ENCODE measurements at regions not wholly inside any gene's neighbourhood (a gene's known extent, or its start where the extent isn't known, plus 50 kb on each side); places are given as distances from the start of the nearest gene placed in this dataset.
A peak's percentile ranks its signal among the peaks of the same experiment; 100 is the strongest.

DNA sequence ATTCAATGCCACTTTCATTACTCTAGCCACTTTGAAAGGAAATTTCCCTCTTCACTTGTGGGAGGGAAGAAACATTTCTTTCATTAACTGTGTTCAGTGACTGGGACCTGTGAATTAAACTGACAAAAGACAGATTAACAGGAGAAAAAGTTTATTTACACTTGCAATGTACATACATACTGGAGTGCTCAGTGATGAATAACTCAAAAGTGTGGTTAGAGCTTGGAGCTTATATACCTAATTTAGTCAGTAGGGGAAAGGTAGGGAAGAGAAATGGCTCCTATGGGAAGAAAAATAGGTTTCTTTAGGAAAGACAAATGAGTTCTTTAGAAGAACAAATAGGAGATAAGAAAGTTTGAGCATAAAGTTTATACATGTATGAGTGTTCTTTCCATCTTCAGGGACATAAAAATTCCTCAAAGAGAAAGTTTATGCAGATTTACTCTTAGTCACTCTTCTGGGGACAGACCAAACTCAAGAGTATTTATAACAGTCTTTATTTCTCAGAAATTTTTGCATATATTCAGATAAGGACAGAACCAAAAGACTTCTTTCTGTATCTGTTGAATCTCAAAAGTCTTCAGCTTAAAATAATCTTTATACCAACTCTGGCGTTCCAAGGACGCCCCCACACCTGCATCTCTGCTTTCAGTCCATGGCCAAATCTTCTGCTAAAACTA, 120.0 kb upstream of the RAI14 start:
- DNase-seq = peak; percentile 53

DNA sequence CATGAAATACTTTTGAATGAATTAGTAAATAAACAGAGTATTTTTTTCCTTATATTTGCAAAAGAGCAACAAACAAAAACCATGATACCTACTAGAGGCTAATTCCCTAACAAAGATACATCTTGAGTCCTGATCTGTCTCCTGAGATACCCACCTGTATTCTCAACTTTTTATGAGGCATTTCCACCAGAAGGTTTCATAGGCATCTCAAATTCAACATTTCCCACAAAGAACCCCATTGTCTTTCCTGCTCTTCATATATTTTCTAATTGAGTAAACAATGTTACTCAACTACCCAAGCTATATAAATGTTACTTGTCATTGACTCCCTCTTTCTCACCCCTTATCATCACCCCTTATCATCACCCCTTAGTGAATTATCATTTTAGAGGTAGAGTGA, 119.4 kb upstream of the RAI14 start:
- no peak for DNase-seq

DNA sequence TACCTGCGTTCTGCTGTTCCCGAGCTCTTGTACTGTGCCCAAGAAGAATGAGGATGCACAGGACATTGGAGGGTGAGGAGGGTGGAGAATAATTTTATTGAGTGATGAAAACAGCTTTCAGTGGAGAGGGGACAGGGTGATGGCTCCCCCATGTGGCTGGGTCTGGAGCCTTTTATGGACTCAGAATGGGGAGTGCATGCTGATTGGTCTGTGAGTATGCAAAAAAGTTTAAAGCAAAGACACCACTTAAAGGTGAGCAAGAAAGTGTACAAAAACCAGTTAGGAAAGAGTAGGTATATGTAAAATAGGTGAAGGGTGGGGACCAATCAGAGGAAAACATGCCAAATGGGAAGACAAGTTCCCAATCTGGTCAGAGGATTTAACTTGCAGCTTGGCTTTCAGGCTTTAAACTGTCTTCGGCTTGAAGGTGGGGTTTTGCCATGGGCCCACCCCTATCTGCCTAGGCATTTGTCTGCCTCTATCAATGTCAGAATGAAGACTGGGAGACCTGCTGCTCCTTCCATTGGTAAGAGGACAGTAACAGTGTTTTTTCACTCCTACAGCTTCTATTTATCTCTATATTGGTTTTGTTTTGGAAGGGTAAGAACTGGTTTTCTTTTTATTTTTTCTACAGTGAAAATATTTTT, 118.0 kb upstream of the RAI14 start:
- DNase-seq = peak; percentile 27

DNA sequence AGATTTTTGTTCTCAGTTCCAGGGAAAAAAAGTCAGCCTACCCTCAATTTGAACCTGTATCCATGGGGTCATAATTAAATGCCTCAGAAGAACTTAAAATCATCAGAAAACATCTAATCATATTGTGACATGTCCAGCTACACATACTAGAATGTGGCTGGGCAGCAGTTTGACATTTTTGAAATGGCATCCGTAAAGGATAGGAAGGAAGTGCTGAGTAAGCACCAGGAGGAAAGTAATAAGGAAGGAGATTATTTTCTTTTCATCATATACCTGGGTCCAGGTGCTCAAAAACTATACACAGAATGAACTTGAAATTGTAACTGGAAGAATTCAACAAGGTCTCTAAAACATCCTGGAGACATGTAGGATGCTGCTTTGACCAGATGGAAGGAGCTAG, 116.9 kb upstream of the RAI14 start:
- DNase-seq = no peak

DNA sequence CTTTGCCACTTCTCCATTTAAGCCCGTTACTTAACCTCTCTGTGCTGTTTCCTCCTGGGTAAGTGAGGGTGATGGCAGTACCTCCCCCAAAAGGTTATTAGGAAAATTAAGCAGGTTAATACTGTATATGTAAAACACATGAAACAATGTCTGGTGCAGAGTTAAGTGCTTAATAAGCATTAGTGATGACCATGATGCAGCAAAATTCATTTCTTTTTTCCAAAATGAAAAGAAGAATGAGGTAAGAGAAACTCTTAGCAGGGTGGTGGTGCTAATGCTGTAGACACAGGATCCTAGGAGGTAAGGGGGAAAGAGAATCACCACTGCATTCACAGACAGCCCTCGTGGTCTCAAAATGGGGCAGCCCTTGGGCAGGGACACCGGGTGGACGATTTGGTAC, 115.1 kb upstream of the RAI14 start:
- no peak for DNase-seq

DNA sequence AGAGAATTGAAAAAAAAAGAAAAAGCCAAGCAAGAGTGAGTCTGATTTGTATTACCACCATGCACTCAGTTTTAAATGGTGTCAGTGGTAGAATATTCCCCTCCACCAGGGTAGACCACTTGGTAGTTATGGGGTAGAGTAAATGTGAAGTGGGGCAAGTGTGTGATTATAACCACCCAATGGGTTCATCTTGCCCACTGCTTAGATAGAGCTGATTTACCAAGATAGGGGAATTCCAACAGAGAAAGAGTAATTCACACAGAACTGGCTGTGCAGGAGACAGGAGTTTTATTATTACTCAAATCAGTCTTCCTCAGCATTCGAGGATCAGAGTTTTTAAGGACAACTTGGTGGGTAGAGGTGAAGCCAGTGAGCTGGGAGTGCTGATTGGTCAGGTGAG, 113.3 kb upstream of the RAI14 start:
- DNase-seq = no peak

DNA sequence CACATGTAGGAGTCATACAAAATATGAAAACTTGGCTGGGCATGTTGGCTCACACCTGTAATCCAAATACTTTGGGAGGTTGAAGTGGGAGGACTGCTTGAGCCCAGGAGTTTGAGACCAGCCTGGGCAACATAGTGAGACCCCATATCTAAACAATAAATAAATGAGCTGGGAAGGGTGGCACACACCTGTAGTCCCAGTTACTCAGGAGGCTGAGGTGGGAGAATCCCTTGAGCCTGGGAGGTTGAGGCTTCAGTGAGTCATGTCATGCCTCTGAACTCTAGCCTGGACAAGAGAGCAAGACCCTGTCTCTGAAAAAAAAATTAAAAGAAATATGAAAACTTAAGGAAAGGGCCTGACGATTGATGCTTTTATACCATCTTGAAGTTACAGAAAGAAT, 112.4 kb upstream of the RAI14 start:
- DNase-seq = no peak

DNA sequence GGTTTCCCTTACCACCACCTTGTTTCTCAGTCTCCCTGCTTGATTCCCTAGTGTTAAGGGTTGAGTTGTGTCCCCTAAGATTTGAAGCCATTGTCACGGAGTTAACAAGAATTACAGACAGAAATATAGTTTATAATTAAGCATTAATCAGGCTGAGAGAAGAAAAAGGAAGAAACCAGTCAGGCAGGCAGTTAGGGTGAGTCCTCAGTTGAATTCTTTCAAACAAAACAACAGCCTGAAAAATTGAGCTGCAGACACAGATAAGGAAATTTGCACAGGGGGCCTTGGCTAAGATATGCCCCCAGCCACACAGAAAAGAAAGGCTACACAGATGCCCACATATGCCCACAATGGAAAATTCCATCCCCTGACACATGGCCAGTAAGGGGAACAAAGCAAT, 111.7 kb upstream of the RAI14 start:
- DNase-seq = no peak

DNA sequence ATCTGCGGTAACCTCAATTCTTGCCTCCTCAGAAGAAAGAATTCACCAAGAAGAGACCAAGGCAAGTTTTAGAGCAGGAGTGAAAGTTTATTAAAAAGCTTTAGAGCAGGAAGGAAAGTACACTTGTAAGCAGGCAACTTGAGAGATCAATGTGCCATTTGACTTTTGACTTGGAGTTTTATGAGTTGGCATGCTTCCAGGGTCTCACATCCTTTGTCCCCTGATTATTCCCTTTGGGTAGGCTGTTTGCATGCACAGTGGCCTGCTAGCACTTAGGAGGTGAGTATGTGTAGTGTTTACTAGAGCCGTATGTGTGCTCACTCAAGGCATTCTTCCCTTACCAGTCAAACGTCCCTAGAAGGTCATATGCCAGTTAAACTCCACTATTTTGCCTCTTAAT, 111.0 kb upstream of the RAI14 start:
- DNase-seq = no peak

DNA sequence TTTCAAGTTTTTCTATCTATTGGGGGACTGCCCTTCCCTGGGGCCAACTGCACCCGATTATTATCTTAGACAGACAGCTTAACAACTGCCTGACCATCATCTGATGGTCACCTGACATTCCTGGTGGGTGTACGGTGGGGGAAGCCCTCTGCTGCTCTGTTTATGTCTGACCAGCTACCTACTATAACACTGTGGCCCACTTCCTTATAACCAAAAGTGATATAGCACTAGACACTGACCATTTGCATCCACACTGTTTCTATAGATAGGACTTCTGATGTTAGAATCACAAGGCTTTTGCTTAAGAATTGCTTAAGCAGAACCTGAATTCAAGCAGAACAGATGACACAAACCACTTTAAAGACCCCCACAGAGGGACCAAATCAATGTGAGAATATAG, 110.5 kb upstream of the RAI14 start:
- DNase-seq = no peak

DNA sequence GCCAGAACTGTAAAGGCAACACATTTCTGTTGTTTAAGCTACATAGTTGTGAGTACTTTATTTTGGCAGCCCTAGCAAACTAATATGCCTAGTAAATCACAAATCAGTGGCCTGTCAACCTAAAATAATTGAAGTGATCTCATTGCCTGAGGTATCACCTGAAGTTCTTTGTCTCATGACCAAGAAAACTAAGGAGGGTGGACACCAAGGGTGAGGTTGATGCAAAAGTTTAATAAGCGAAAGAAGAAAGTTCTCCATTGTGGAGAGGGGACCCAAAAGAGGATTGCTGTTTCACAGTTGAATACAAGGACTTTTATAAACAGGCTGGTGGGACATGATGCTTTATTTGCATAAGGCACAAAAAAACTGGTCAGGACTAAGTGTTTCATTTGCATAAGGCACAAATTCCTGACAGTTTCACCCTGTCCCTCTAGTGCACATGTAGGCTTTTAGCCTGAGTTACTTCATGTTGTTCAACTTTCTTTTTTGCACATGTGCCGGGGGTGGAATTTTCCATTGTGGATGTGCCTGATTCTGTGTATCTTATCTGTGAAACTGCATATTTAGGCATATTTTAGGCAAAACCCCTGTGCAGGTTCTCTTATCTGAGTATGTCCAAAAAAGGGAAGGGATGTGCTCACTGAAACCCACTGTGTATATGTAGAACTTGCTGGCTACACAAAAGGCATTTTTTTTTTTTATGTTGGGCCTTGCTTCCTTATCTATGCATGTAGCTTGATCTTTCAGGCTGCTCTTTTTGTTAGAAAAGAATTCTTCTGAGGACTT, 108.6 kb upstream of the RAI14 start:
- DNase-seq = no peak

DNA sequence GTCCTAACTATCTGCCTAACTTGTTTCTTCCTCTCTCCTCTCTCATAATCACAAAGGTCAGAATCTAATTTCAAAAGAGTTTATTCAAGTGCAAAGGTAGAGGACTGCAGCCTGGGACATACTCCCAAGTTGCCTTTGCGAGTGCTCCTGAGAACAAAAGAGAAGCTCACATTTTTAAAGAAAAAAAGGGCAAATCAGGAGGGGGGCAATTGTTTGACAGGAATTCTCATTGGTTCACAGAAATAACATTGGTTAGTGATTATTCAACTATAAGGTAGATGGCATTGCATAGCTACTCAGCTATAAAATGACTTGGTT, 108.1 kb upstream of the RAI14 start:
- no peak for DNase-seq

DNA sequence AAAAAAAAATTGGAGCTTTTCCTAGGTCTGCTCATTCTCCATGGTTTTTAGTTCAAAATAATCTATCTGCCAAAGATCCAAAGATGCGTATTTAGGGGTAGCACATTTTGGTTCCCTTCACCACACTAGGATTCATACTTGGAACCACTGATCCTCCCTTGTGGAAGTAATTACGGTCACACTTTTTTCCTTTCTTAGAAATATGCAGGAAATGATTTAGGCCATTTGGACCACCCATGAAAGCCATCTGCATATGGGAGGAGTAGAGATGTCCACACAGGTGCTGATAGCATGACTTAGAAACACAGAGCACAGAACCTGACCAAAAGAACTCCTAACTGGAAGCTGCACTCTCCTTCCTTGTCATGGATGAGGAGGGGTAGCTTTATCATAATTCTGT, 105.9 kb upstream of the RAI14 start:
- DNase-seq = no peak

DNA sequence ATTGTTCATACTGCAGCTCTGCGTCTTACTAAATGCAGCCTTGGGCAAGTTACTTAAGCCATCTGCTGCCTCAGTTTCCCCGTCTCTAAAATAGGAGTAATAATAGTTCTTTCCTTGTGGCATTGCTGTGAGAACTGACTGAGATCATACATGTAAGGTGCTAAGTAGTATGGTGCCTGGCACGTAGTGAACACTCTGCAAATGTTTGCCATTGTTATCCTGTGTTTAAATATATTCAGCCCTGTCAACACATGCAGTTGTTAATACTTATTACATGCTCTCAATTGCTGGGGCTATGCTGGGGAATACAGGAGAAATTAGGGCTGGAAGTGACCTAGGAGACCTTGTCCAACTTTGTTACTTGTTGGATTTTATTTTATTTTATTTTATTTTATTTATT, 105.2 kb upstream of the RAI14 start:
- DNase-seq = no peak

DNA sequence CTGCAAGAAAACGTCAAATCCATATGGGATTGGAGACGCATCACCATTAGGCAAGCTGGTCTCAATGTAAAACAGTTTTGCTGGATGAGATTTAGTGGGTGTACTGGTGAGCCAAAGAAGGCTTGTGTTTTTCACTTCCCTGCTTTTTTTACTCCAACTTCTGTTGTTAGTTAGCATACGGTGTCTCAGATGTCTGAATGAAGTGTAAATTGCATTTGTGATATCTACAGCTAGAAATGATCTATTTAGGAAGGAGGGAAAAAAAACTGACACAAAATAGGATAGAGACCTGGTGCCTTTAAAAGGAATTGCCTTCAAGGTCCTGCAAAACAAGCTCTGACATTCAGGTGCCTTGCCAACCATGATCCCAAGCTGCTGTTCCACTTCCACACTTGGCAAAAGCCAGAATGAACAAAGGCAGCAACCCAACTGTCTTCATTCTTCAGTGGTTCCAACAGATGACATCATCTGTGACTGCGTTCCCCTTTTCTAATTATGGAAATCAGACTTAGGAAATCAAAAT, 104.2 kb upstream of the RAI14 start:
- no peak for DNase-seq

DNA sequence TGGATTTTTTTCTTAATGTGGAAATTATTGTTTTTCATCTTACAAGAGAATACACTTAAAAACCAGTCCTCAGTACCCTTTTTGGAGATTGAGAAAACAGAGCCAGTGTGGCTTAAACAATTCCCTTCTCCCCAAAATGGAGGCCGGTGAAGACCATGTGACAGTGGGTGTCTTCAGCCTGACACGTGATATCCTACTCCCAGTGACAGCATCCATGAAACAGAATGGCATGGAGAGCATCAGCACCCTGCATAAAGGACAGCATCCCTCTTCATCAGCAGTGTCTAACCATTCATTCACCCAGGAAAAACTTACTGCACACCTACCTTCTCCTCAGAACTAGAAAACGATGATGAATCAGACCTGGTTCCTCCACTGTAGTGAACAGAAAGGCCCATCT, 103.4 kb upstream of the RAI14 start:
- no peak for DNase-seq

DNA sequence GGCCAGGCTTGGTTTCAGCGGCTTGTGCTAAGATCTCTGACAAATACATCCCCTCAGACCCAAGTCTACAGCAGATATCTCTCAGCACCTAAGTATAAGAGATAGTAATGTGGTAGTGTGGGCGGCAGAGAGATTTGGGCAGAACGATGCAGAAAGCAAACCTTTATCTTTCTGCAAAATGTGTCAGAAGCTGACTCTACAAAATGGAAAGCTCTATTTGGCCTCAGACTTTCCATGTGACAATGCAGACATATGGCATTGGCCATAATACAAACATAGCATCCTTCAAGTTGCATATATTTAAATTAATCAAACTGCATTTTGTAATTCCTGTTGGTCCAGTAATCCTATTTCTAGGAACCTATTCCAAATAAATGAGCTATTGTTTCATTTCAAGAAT, 102.5 kb upstream of the RAI14 start:
- no peak for DNase-seq

DNA sequence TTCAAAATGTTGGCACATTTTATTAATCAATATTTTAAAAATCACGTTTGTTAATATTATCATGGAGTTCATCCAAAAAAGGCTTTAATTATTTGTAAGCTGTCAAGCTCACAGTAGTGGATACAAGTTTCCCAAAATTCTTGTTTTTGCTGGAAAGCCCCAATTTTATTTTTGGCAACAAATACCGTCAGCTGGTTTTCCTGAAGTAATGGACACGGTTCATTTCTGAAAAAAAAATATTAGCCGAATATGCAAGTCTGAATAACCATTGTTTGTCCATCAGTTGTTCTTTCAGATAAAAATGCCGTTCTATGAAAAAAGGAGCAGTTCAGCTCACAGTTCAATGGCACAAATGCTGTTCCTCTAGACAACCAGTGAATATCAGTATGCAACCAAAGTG, 101.5 kb upstream of the RAI14 start:
- DNase-seq = no peak

DNA sequence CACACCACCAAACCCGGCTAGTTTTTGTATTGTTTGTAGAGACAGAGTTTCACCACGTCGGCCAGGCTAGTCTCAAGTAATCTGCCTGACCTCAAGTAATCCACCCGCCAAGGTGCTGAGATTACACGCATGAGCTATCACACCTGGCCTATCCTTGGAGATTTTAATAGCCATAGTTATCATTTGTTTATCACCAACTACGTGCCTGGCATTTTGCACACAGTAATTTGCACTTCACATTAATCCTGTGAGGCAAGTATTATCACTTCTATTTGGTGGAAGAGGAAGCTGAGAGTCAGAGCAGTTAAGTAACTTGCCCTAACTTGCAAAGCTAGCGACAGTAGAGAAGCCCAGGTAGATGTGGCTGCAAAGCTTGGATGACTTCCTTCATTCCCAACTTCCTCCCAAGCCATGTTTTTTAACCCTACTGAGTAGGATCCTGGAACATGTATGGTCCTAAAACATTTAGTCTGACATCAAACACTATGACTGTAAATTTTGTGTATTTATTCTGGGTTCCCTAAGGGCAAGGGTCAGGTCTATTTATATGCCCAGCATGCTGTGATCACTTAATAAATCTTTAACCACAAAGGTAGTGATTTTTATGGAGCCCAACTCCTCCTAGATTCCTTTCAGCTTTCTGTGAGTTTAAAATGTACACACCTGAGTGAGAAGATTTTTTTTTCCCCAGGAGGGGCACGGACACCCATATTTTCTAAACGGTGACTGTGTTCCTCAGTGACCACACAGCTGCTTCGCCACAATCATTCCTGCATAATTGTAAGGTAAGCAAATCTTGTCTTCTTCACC, 100.2 kb upstream of the RAI14 start:
- no peak for DNase-seq

DNA sequence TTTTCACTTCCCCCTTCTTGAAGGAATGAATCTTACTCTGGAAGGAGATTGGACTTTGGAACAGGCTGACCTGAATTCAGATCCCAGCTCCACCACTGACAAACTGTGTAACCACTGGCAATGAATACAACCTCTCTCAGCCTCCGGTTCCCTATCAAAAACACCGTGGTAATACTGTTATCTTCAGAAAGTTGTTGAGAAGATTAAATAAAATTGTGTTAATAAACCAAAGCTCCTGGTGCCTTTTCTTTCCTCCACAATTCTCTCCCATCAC, 99.7 kb upstream of the RAI14 start:
- no peak for DNase-seq

DNA sequence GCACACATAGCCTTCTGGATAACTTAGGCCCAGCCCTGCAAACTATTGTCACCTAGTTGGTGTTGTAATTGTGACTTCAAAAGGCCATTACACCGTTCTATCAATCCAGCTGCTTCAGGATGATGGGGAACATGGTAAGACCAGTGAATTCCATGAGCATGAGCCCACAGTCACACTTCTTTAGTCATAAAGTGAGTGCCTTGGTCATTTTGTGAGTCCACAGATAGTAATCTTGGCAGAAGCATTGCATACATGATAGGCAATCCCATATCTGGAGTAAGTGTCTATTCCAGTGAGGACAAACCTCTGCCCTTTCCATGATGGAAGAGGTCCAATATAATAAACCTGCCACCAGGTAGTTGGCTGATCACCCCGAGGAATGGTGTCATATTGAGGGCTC, 94.5 kb upstream of the RAI14 start:
- DNase-seq = peak; percentile 60

DNA sequence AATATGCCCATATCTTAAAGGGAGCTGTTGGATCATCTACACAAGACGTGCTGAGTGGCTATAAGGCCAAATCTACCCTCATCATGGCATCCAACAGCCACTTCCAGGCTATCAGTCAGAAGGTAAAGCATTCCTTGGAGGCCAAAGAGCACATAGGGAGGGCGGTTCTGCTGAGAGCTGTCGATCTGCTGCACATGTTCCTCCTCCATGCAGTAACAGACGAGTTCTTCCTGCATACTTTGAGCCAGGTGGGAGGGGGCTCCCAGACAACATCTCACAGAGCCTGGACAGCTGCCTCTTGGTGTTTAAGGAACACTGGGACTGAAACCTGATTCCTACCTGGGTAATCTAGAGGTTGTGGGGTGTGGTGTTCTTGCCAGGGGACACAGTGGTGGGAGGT, 93.3 kb upstream of the RAI14 start:
- no peak for DNase-seq

DNA sequence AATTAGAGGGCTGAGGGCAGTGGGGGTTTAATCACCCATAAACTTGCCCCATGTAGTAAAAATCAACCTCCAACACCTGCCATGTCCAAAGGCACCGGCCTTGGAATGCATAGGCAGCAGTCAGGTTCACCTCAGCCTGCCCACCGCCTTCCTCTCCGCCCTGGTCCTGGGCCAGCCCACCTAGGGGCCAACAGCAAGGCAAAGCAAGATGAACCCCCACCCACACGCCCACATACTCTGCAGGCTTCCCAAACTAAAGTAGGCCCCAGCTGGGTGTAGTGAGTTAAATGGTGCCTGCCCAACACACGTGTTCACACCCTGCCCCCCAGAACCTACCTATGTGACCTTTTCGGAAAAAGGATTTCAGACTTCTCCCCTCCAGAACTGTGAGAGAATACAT, 92.9 kb upstream of the RAI14 start:
- DNase-seq = no peak

Data from HCEC 1CT (cell line).